Left lung (tissue), 4 donors: ENCODE measurements at regions not wholly inside any gene's neighbourhood (a gene's known extent, or its start where the extent isn't known, plus 50 kb on each side); places are given as distances from the start of the nearest gene placed in this dataset.

Experiments
- ATAC-seq: fragments of 200-7000 bp; cut with Tn5 transposase; one replicate; pipeline ENCODE4 v1.9.1; 2020; ENCODE audit warnings: moderate library complexity
- DNase-seq, 4 donors: peaks; one replicate each; pipeline ENCODE4 v3.0.0-alpha.2; 2013 to 2020
- H3K27ac ChIP-seq, 2 donors: fragments of 200-600 bp; sonication (generic) in 1 of 2; one replicate each; pipeline versions ENCODE4 v1.5.0 to v1.8.0; 2020 to 2021
- H3K27me3 ChIP-seq, 2 donors: fragments of 200-600 bp; sonication (generic) in 1 of 2; one replicate each; pipeline versions ENCODE4 v1.5.0 to v1.8.0; 2020 to 2021
- H3K36me3 ChIP-seq, 2 donors: fragments of 200-600 bp; sonication (generic) in 1 of 2; one replicate each; pipeline versions ENCODE4 v1.5.0 to v1.8.0; 2020 to 2021
- H3K4me1 ChIP-seq, 2 donors: fragments of 200-600 bp; one replicate each; pipeline ENCODE4 v1.8.0; 2021
- H3K4me3 ChIP-seq, 2 donors: fragments of 200-600 bp; sonication (generic) in 1 of 2; one replicate each; pipeline versions ENCODE4 v1.5.0 to v1.8.0; 2020 to 2021; ENCODE audit warnings: mild to moderate bottlenecking in 1 of 2
- H3K9me3 ChIP-seq, 2 donors: fragments of 200-600 bp; sonication (generic) in 1 of 2; one replicate each; pipeline versions ENCODE4 v1.5.0 to v1.8.0; 2020 to 2021
- intact Hi-C, 2 donors: fragments of 100-400 bp; cut with DNase I; formaldehyde crosslinking; loops; one replicate each; pipeline versions ENCODE4 v1.11.2 to v1.14.2; 2022
- TF ChIP-seq, protein P1 (sequence below), 2 donors: fragments of 200-600 bp; sonication (generic) in 1 of 2; IDR thresholded peaks; one replicate each; pipeline versions ENCODE4 v1.5.0 to v1.8.0; 2021; ENCODE audit warnings: antibody characterized with exemption in 2 of 2
- donor health status: DM: no; HTN: yes; CAD: no.
- donor health status: DM: no; HTN: no; CAD: no.

DNA sequence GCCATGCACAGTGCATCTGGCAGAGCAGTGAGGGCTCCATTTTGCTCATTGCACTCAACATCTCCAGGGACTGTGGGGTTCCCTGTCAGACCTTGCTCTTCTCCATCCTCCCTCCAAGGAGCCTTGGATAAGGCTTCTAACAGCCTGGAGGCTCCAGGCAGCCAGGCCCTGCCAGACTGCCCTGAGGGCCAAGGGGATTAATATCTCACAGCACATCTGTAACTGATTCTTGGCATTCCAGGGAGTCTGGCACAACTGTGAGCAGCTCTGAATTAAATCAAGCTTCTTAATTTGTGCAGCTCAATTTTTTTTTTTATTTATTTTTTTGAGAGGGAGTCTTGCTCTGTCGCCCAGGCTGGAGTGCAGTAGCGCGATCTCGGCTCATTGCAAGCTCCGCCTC is 224.5 kb upstream of the PGRMC2 start:
- Histone ChIP-seq H3K4me3 (no peak overlapping the region), H3K4me1 (peaks cover 2 to 3% of the 10 kb centered on the region in 2 donors), H3K36me3 (no peaks in the 10 kb centered on the region), H3K9me3 (no peaks in the 10 kb centered on the region), H3K27ac (no peak overlapping the region), H3K27me3 (no peaks in the 10 kb centered on the region)
- DNase-seq (no peak), ATAC-seq (no peak)
- TF ChIP-seq, protein P1, sequence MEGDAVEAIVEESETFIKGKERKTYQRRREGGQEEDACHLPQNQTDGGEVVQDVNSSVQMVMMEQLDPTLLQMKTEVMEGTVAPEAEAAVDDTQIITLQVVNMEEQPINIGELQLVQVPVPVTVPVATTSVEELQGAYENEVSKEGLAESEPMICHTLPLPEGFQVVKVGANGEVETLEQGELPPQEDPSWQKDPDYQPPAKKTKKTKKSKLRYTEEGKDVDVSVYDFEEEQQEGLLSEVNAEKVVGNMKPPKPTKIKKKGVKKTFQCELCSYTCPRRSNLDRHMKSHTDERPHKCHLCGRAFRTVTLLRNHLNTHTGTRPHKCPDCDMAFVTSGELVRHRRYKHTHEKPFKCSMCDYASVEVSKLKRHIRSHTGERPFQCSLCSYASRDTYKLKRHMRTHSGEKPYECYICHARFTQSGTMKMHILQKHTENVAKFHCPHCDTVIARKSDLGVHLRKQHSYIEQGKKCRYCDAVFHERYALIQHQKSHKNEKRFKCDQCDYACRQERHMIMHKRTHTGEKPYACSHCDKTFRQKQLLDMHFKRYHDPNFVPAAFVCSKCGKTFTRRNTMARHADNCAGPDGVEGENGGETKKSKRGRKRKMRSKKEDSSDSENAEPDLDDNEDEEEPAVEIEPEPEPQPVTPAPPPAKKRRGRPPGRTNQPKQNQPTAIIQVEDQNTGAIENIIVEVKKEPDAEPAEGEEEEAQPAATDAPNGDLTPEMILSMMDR (IDR thresholded peaks at IDR 0.05), result no peak
- intact Hi-C loops, result no loop called here

DNA sequence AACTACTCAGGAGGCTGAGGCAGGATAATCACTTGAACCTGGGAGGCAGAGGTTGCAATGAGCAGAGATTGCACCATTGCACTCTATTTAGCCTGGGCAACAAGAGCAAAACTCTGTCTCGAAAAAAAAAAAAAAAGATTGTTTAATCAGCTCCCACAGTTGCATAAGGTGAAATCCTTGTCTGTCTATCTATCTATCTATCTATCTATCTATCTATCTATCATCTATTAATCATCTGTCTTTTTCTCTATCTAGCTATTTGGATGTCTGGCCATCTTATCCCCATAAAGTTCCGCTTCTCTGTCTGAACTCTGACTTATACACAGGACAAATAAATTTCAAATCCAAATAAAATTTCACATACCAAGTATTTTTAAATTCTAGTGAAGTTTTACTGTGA is 223.2 kb upstream of the PGRMC2 start:
- intact Hi-C loops, result no loop called here
- Histone ChIP-seq H3K36me3 (no peaks in the 10 kb centered on the region), H3K9me3 (no peaks in the 10 kb centered on the region), H3K27me3 (no peaks in the 10 kb centered on the region), H3K4me3 (no peak overlapping the region), H3K4me1 (no peaks in the 10 kb centered on the region), H3K27ac (no peak overlapping the region)
- TF ChIP-seq, protein P1 (IDR thresholded peaks at IDR 0.05), result no peak
- ATAC-seq (no peak), DNase-seq (no peak)

DNA sequence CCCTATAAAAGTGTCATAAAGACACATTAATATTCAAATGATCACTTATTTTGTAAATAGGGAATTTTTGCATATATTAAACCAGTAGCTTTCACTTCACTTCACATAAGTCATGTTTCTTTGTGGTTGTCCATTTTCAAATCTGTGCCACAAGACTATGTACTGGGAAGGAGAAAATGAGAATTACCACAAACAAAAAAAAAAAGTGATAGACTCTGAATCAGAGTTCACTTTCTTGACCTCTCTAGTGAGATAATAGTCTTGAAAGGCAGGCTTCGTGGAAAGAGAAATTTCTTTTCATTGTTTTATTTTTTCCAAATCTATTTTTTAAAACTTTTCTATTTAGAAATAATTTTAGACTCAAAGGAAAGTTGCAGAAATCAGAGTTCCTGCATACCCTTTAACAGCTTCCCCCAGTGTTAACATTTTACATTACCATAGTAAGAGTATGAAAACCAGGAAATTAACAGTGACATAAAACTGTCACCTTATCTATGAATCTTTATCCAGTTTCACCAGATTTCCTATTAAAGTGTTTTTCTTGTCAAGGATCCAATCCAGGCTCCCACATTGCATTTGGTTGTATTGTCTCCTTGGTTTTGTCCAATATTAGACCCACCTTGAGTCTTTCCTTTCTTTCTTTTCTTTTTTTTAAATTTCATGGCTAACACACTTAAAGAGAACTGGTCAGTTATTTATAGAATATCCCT is 215.4 kb upstream of the PGRMC2 start:
- H3K4me3 ChIP-seq, result no peak overlapping the region
- H3K9me3 ChIP-seq, result peaks cover 0 to 22% of the 10 kb centered on the region in 2 donors
- no peaks in the 10 kb centered on the region for H3K4me1 ChIP-seq
- no peak overlapping the region for H3K27ac ChIP-seq
- no peaks in the 10 kb centered on the region for H3K36me3 ChIP-seq
- H3K27me3 ChIP-seq, result no peaks in the 10 kb centered on the region
- TF ChIP-seq, protein P1 (IDR thresholded peaks at IDR 0.05), result no peak
- ATAC-seq (no peak), DNase-seq (no peak)
- intact Hi-C loops, result no loop called here

DNA sequence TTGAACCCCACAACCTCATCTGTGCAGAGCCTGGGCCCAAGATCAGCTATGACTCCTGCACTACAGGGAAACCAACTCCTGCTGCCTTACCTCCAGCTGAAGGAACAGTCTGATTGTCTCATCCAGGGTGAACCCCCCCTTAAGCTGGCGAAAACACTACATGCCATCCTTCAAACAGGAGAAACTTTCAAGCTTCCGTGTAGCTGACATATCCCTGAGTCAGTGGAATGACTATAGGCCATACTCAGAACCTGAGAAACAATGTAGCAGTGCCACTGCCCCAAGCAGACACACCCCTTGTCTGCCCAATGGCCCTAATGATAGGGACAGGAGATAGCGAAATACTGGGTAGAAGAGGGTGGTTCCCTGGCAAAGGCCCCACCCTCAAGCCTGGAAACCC is 213.6 kb upstream of the PGRMC2 start:
- Histone ChIP-seq H3K27me3 (no peaks in the 10 kb centered on the region), H3K36me3 (no peaks in the 10 kb centered on the region), H3K27ac (no peak overlapping the region), H3K4me3 (no peak overlapping the region), H3K9me3 (peaks cover 0 to 22% of the 10 kb centered on the region in 2 donors), H3K4me1 (no peaks in the 10 kb centered on the region)
- ATAC-seq (no peak), DNase-seq (no peak)
- TF ChIP-seq, protein P1 (IDR thresholded peaks at IDR 0.05), result no peak
- intact Hi-C loops, result no loop called here

DNA sequence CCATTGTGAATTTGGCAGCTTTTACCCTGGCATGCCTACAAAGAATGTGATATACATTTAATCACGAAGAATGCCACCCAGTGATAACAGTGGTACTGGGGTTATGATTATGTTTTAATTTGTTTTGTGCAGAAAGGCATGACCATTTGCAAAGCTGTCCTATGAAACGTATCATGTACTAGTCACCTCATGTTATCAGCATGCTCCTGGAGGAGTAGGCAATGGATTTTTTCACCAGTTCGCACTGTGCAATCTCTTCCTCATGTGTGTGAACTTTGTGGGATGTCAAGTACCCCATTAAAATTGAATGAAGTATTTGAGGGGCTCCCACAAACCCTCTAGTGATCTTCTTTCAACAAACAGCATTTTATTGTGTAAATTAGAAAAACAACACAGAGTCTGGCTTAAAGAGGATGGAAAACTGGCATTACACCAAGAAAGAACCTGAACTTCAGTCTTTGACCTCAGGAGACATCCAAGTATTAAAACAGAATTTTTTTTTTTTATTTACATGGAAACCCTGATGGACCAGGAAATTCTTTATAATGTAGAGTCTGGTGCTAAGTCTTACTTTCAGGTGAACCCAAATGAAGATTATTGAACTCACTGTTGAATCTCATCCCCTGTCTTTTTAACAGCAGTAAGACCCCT is 200.6 kb upstream of the PGRMC2 start:
- H3K9me3 ChIP-seq, result no peaks in the 10 kb centered on the region
- no peak overlapping the region for H3K27ac ChIP-seq
- no peaks in the 10 kb centered on the region for H3K27me3 ChIP-seq
- H3K4me3 ChIP-seq, result no peak overlapping the region
- intact Hi-C loops, result no loop called here
- no peaks in the 10 kb centered on the region for H3K4me1 ChIP-seq
- ATAC-seq, result no peak
- DNase-seq, result no peak
- TF ChIP-seq, protein P1 (IDR thresholded peaks at IDR 0.05), result no peak
- no peaks in the 10 kb centered on the region for H3K36me3 ChIP-seq
